Mammary epithelial cell (primary cell): ENCODE measurements at regions not wholly inside any gene's neighbourhood (a gene's known extent, or its start where the extent isn't known, plus 50 kb on each side); places are given as distances from the start of the nearest gene placed in this dataset.

Experiments used
- EZH2 ChIP-seq: IDR thresholded peaks from 2 replicates; pipeline ENCODE4 v1.6.1; 2012; ENCODE audit warnings: low read length, inconsistent platforms, borderline replicate concordance
- TF ChIP-seq, protein P1 (sequence below), 2 donors: IDR thresholded peaks in 1 of 2; conservative IDR thresholded peaks in 1 of 2; 2 replicates each; pipeline ENCODE4 v1.5.1; 2011 to 2012; ENCODE audit warnings: inconsistent platforms in 2 of 2, low read length in 2 of 2, mild to moderate bottlenecking in 2 of 2, control low read depth in 1 of 2, low read depth in 1 of 2; ENCODE audit not compliant: insufficient read depth in 1 of 2; ENCODE audit errors: extremely low read depth in 1 of 2

DNA sequence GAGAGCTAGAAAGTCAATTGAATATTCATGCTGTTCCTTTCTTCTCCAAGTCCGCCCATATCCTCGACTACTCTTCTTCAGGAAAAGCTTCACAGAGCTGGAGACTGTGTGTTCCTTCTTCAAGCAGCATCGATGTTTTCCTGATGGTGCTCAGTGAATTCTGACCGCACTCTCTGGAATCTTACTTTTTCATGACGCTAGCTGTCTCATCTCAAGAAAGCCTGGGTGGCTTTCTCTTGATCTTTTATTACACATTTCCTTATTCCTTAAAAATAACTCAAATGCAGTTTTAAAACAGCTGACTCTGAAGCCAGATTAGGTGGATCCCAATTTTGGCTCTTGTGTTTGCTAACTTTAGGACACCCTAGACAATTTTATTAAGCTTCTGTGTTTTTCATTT is 1245.1 kb upstream of the LRRTM1 start:
- TF ChIP-seq, protein P1, sequence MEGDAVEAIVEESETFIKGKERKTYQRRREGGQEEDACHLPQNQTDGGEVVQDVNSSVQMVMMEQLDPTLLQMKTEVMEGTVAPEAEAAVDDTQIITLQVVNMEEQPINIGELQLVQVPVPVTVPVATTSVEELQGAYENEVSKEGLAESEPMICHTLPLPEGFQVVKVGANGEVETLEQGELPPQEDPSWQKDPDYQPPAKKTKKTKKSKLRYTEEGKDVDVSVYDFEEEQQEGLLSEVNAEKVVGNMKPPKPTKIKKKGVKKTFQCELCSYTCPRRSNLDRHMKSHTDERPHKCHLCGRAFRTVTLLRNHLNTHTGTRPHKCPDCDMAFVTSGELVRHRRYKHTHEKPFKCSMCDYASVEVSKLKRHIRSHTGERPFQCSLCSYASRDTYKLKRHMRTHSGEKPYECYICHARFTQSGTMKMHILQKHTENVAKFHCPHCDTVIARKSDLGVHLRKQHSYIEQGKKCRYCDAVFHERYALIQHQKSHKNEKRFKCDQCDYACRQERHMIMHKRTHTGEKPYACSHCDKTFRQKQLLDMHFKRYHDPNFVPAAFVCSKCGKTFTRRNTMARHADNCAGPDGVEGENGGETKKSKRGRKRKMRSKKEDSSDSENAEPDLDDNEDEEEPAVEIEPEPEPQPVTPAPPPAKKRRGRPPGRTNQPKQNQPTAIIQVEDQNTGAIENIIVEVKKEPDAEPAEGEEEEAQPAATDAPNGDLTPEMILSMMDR (conservative IDR thresholded peaks at IDR 0.05 in 1 of 2, IDR thresholded peaks at IDR 0.05 in 1 of 2; ENCODE audit: extremely low read depth in 1 of 2, insufficient read depth in 1 of 2, low read depth in 1 of 2, low read length in 2 of 2), result no peak
- TF ChIP-seq EZH2, result no peak
